ENCODE measurements at regions not wholly inside any gene's neighbourhood (a gene's known extent, or its start where the extent isn't known, plus 50 kb on each side); places are given as distances from the start of the nearest gene placed in this dataset.

GRCh38 chrX:43139645-43140044, 361.7 kb upstream of the PPP1R2C start:
- Mint-ChIP-seq H3K27me3 (no peaks in the 10 kb centered on the region), H3K9me3 (peaks cover 2% of the 10 kb centered on the region), H3K36me3 (ENCODE audit: low read depth) (no peaks in the 10 kb centered on the region), H3K4me1 (ENCODE audit: low read depth) (no peaks in the 10 kb centered on the region), H3K4me3 (no peak overlapping the region), H3K27ac (no peak overlapping the region)
- POLR2A ChIA-PET = no interaction called here
- no peak for TF ChIP-seq CTCF (IDR thresholded peaks at IDR 0.05)
- DNase-seq (no peak), ATAC-seq (no peak)
- CTCF ChIA-PET = no interaction called here
- intact Hi-C loops (cut with micrococcal nuclease) = no loop called here

- ATAC-seq = no peak
- Mint-ChIP-seq H3K4me3 (no peak overlapping the region), H3K27me3 (no peaks in the 10 kb centered on the region), H3K36me3 (ENCODE audit: low read depth) (no peaks in the 10 kb centered on the region), H3K27ac (no peak overlapping the region), H3K4me1 (ENCODE audit: low read depth) (no peaks in the 10 kb centered on the region), H3K9me3 (no peaks in the 10 kb centered on the region)
- no peak for TF ChIP-seq CTCF (IDR thresholded peaks at IDR 0.05)
- ChIA-PET POLR2A (no interaction called here), CTCF (no interaction called here)
- DNase-seq = no peak
- intact Hi-C loops (cut with micrococcal nuclease) = no loop called here
Measured at GRCh38 chrX:43140582-43140981, 362.6 kb upstream of the PPP1R2C start.

- no peaks in the 10 kb centered on the region for H3K36me3 Mint-ChIP-seq (ENCODE audit: low read depth)
- H3K4me3 Mint-ChIP-seq = no peak overlapping the region
- ChIA-PET POLR2A (no interaction called here), CTCF (no interaction called here)
- no peak for TF ChIP-seq CTCF (IDR thresholded peaks at IDR 0.05)
- no peaks in the 10 kb centered on the region for H3K9me3 Mint-ChIP-seq
- no peaks in the 10 kb centered on the region for H3K27me3 Mint-ChIP-seq
- no peaks in the 10 kb centered on the region for H3K4me1 Mint-ChIP-seq (ENCODE audit: low read depth)
- ATAC-seq (no peak), DNase-seq (no peak)
- intact Hi-C loops (cut with micrococcal nuclease) = no loop called here
- no peak overlapping the region for H3K27ac Mint-ChIP-seq
Measured at GRCh38 chrX:43141885-43142284, 363.9 kb upstream of the PPP1R2C start.

- ATAC-seq = peak; percentile 13
Measured at GRCh38 chrX:43148305-43148704, 370.3 kb upstream of the PPP1R2C start.

GRCh38 chrX:43165343-43165920, 387.5 kb upstream of the PPP1R2C start:
- H3K27ac Mint-ChIP-seq = peak overlapping the region; percentile 68
- ATAC-seq = peak; percentile 71

More at GRCh38 chrX:43148305-43148704, 370.3 kb upstream of the PPP1R2C start:
- Mint-ChIP-seq H3K36me3 (ENCODE audit: low read depth) (no peaks in the 10 kb centered on the region), H3K27ac (no peak overlapping the region), H3K4me1 (ENCODE audit: low read depth) (peaks cover 9% of the 10 kb centered on the region), H3K4me3 (no peak overlapping the region), H3K9me3 (peaks cover 3% of the 10 kb centered on the region), H3K27me3 (no peaks in the 10 kb centered on the region)
- CTCF ChIA-PET = no interaction called here
- intact Hi-C loops (cut with micrococcal nuclease) = no loop called here
- no peak for TF ChIP-seq CTCF (IDR thresholded peaks at IDR 0.05)
- POLR2A ChIA-PET = no interaction called here
- no peak for DNase-seq

More at GRCh38 chrX:43165343-43165920, 387.5 kb upstream of the PPP1R2C start:
- ChIA-PET POLR2A (no interaction called here), CTCF (no interaction called here)
- no peaks in the 10 kb centered on the region for H3K27me3 Mint-ChIP-seq
- H3K4me3 Mint-ChIP-seq = no peak overlapping the region
- H3K36me3 Mint-ChIP-seq (ENCODE audit: low read depth) = no peaks in the 10 kb centered on the region
- DNase-seq = peak; percentile 21
- no peaks in the 10 kb centered on the region for H3K9me3 Mint-ChIP-seq
- TF ChIP-seq CTCF (IDR thresholded peaks at IDR 0.05) = no peak
- peaks cover 10% of the 10 kb centered on the region for H3K4me1 Mint-ChIP-seq (ENCODE audit: low read depth)
- intact Hi-C loops (cut with micrococcal nuclease) = no loop called here

Data from activated CD8-positive, alpha-beta T cell treated with anti-CD3 and anti-CD28 coated beads for 36 hours (primary cell).